Ishikawa (cell line): ENCODE measurements at regions not wholly inside any gene's neighbourhood (a gene's known extent, or its start where the extent isn't known, plus 50 kb on each side); places are given as distances from the start of the nearest gene placed in this dataset.

ENCODE experiments used
- CREB1 ChIP-seq: IDR thresholded peaks from 2 replicates; pipeline ENCODE4 v1.6.1; 2012; ENCODE audit warnings: low read depth
- EP300 ChIP-seq: IDR thresholded peaks from 2 replicates; pipeline ENCODE4 v1.6.1; 2012; ENCODE audit warnings: borderline replicate concordance
- NFIC ChIP-seq: IDR thresholded peaks from 2 replicates; pipeline ENCODE4 v1.6.1; 2012
- TAF1 ChIP-seq: IDR thresholded peaks from 2 replicates; pipeline ENCODE4 v1.6.1; 2012; ENCODE audit warnings: low read depth, mild to moderate bottlenecking
- YY1 ChIP-seq: IDR thresholded peaks from 2 replicates; pipeline ENCODE4 v1.6.1; 2012; ENCODE audit warnings: low read depth
- TF ChIP-seq, protein P1 (sequence below): IDR thresholded peaks from 2 replicates; pipeline ENCODE4 v1.6.1; 2012

- TF ChIP-seq YY1, result no peak
- TF ChIP-seq NFIC, result no peak
- no peak for TF ChIP-seq EP300
- TF ChIP-seq CREB1, result no peak
- TF ChIP-seq, protein P1, sequence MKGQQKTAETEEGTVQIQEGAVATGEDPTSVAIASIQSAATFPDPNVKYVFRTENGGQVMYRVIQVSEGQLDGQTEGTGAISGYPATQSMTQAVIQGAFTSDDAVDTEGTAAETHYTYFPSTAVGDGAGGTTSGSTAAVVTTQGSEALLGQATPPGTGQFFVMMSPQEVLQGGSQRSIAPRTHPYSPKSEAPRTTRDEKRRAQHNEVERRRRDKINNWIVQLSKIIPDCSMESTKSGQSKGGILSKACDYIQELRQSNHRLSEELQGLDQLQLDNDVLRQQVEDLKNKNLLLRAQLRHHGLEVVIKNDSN, result no peak
- TF ChIP-seq TAF1, result no peak
These were observed 215.3 kb downstream of the ABCC12 start for GRCh38 chr16:47940466-47940865.
